Urothelium cell line (cell line): ENCODE measurements at regions not wholly inside any gene's neighbourhood (a gene's known extent, or its start where the extent isn't known, plus 50 kb on each side); places are given as distances from the start of the nearest gene placed in this dataset.
"Not testable (repeated sequence)": the region's sequence is repeated elsewhere in the genome, so short reads cannot be mapped to it uniquely, and the experiment has no call there.

ENCODE experiments used
- DNase-seq: peaks from one replicate; pipeline ENCODE4 v3.0.0; 2011; ENCODE audit warnings: low spot score, mixed read lengths
- FAIRE-seq: peaks from 2 replicates; lab custom pipeline; 2011; peaks lifted over from hg19 to GRCh38; lab: Jason Lieb, UNC

DNA sequence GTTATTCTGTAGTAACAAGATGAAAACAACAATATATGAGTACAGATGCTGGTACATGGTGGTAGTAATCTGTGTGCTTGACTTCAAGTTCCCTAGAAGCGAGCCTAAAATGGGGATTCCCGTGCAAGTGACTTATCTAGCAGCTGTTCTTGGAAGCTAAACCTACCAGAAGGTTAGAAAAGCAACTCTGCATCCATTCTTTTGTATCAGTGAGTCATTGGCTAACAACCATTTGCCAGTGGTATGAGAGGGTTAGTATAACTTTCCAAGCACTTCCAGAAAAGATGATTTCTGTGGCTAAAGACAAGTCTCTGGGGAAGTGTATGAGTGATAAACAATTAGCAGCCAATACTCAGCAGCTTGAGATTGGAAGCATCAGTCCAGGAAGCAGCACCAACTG is 787.7 kb upstream of the CDH6 start:
- FAIRE-seq = no peak

GRCh38 chr5:30401479-30402058 is 791.9 kb upstream of the CDH6 start:
- FAIRE-seq (peak; percentile 74), DNase-seq (peak; percentile 35)

More for the DNA sequence above, 787.7 kb upstream of the CDH6 start:
- no peak for DNase-seq

GRCh38 chr5:30398423-30398822 is 795.1 kb upstream of the CDH6 start:
- FAIRE-seq = no peak
- DNase-seq = no peak

DNA sequence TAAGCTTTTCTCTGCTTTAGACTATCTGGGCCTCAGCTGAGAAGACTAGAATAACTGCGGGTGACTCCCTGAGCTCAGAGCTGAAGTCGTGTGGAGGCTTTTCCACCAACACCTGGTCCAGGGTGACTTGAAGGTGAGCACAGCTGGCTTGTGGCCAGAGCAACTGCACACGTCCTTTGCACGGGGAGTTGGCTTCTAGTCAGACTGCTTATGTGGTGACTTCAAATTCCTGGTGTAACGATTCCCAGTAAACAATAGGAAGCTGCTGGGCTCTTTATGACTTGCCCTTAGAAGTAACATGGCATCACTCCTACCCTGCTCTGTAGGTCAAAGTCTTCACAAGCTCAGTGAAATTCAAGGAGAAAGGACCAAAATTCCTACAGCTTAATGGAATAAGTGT is 800.6 kb upstream of the CDH6 start:
- DNase-seq = peak; percentile 30
- FAIRE-seq = no peak

- FAIRE-seq (no peak), DNase-seq (no peak)
These were observed 803.4 kb upstream of the CDH6 start for GRCh38 chr5:30390095-30390494.

GRCh38 chr5:30387974-30388632 is 805.4 kb upstream of the CDH6 start:
- no peak for FAIRE-seq
- DNase-seq = no peak

DNA sequence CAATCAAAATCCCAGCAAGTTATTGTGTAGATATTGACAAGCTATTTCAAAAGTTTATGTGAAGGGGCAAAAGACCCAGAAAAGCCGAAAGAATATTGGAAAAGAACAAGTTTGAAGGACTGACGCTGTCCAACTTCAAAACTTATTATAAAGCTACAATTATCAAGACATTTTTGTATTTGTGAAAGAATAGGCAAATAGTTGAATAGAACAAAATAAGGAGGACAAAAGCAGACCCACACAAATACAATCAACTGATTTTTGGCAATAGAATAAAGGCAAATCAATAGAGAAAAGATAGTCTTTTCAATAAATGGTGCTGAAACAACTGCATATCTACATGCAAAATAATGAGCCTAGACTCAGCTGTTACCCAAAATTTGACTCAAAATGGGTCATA is 807.7 kb upstream of the CDH6 start:
- FAIRE-seq = no peak
- no peak for DNase-seq

DNA sequence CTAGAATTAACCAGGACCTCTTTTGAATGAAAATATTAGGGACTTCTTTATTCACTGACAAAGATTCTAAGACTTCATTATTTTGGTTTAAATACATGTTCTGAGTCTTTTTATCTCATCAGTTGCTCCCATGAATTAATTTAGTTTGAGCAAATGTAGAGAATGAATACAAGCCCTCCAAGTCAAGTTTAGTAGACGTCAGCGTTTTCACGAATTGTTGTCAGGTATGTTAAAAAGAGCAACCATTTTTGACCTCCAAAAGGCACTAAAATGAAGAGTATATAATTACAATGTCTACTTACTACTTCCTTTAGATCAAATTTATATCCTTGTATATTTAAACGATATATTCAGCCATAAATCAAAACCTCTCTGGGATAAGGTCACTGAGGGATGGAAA is 809.3 kb upstream of the CDH6 start:
- FAIRE-seq = no peak

DNA sequence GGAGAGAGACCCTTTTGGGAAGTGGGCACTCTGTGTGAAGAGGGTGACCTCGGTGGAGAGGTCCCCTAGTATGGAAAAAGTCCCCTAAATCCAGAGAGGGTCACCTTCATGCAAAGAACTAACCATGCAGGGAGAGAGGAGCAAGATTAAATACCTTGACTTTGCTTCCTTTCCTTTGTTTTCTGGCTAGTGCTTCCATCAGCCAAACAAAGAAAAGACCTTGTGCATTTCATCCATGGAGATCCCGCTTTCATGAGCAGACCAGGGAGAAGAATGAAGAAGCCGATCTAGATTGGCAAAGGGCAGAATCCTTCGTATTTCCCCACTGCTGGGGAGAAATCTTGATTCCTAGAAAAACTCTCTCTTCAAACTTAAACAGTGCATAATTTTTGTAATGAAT is 813.3 kb upstream of the CDH6 start:
- DNase-seq (no peak), FAIRE-seq (no peak)

More for the DNA sequence above, 809.3 kb upstream of the CDH6 start:
- no peak for DNase-seq

GRCh38 chr5:30376848-30377247 is 816.6 kb upstream of the CDH6 start:
- no peak for FAIRE-seq
- DNase-seq = no peak

- FAIRE-seq = no peak
- DNase-seq = peak; percentile 25
These were observed 825.4 kb upstream of the CDH6 start for GRCh38 chr5:30368064-30368463.

DNA sequence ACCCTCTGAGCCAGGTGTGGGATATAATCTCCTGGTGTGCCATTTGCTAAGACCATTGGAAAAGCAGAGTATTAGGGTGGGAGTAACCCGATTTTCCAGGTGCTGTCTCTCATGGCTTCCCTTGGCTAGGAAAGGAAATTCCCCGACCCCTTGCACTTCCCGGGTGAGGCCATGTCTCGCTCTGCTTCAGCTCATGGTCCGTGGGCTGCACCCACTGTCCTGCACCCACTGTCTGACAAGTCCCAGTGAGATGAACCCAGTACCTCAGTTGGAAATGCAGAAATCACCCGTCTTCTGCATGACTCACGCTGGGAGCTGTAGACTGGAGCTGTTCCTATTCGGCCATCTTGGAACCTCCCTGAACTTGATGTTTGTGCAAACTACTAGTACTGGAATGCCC is 828.5 kb upstream of the CDH6 start:
- DNase-seq, FAIRE-seq: not testable (repeated sequence)

- FAIRE-seq = no peak
These were observed 836.1 kb upstream of the CDH6 start for GRCh38 chr5:30357371-30357770.

DNA sequence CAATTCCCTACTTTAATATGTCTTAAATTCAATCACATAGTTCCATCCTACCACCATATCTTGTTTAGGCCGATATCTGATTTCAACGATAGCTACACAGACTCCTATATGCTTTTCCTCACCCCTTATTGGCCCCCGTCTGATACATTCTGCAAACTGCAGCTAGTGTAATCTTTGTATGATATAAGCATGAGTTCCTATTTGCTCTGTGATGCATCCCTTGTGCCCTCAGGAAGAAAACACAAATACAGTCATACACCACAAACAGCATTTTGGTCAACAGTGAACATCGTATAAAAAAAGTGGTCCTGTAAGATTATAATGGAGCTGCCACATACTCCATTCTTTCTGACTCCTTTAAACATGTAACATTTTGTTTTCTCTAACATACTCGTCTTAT is 837.8 kb upstream of the CDH6 start:
- no peak for DNase-seq
- no peak for FAIRE-seq

More at GRCh38 chr5:30357371-30357770, 836.1 kb upstream of the CDH6 start:
- no peak for DNase-seq

DNA sequence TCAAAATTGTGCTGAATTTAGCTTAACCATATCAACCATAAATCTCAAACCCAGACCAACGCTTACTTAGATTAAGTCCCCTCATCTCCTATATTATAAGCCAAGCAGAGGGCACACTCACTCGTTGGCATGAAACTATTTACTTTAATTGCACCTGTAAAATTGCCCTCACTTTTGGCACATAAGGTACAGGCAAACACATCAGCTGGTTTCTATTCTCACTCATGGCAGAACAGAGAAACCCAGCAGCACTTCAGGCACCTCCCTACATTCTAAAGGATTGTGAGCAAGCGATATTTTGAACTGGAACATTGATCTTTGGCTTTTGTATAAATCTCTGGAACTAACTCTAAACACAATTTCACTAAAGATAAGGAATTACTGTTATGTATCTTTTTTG is 845.6 kb upstream of the CDH6 start:
- FAIRE-seq = no peak
- DNase-seq = no peak

DNA sequence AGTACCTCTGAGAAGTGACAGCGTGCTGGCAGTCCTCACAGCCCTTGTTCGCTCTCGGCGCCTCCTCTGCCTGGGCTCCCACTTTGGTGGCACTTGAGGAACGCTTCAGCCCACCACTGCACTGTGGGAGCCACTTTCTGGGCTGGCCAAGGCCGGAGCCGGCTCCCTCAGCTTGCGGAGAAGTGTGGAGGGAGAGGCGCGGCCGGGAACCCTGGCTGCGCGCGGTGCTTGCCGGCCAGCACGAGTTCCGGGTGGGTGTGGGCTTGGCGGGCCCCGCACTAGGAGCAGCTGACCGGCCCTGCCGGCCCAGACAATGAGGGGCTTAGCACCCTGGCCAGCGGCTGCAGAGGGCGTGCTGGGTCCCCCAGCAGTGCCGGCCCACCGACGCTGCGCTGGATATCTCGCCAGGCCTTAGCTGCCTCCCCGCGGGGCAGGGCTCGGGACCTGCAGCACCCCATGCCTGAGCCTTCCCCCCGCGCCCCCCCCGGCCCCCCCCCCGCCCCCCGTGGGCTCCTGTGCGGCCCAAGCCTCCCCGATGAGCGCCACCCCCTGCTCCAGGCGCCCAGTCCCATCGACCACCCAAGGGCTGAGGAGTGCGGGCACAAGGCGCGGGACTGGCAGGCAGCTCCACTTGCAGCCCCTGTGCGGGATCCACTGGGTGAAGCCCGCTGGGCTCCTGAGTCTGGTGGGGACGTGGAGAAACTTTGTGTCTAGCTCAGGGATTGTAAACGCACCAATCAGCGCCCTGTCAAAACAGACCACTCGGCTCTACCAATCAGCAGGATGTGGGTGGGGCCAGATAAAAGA is 847.7 kb upstream of the CDH6 start:
- DNase-seq, FAIRE-seq: not testable (repeated sequence)

DNA sequence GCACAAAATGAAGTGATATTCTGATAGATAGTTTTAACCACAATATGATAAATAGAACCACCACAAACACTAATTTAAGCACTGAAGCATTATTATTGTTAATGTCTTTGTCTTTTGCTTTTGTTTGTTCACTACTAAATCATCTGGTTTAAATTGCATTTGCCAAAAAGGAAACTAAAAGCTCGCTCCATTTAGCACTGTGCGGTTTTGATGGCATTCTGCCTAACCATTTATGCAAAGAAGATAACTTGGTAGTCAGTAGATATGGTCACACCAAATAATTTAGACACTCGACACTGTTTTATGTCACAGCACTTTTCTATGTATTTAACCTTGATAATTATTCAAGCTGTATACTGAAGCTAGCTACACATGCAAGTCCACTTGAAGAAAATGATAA is 849.8 kb upstream of the CDH6 start:
- FAIRE-seq = no peak
- no peak for DNase-seq

DNA sequence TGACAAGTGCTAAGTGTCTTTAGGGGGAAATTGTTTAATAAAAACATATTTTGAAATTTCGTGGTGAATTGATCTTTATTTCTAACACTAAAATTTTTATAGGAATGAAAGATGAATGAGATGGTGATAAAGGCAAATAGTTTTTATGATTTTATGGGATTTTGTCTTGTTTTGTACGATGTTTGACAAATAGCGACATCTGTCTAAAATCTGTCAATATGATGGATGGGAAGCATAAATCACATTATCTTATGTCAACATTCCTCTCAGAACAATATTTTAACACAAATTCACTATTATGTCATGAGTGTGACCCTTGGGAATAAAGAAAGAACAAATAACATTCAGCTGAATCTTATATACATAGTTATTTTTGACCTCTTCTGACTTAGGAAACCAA is 852.0 kb upstream of the CDH6 start:
- no peak for FAIRE-seq

GRCh38 chr5:30337084-30337573 is 856.4 kb upstream of the CDH6 start:
- no peak for FAIRE-seq
- DNase-seq = no peak

More for the DNA sequence above, 852.0 kb upstream of the CDH6 start:
- no peak for DNase-seq

DNA sequence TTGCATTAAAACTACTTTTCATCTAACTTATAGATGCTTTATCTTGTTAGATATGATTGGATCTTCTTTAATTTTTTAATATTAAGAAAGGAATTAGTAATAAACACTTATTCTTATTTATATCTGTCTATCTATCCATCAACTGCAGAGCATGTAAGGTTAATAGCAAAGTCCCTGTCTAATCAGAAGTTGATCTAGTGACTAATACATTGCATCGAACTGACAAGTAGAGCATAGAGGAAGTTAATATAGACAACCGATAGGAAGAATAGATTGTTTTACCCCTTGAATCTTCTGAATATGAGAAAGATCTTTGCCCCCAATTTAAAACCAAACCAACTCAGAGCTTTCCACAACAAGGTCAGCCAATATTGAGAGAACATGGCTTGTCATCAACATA is 862.0 kb upstream of the CDH6 start:
- FAIRE-seq = no peak
- no peak for DNase-seq

DNA sequence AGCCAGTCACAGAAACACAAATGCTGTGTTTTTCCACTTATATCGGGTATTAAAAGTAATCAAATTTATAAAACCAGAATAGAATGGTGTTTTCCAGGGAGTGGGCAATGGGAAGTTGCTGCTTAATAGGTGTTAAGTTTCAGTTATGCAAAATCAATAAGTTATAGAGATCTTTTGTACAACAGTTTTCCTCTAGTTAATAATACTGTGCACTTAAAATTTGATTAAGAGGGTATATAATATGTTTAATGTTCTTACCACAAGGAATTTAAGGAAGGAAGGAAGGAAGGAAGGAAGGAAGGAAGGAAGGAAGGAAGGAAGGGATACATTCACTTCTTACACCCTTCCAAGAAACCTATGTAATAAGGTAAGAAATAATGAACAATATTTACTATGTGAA is 867.7 kb upstream of the CDH6 start:
- DNase-seq = no peak
- FAIRE-seq = no peak

- FAIRE-seq = no peak
These were observed 869.4 kb upstream of the CDH6 start for GRCh38 chr5:30324083-30324482.

More at GRCh38 chr5:30324083-30324482, 869.4 kb upstream of the CDH6 start:
- no peak for DNase-seq
